Ectodermal cell (in vitro differentiated cells): ENCODE measurements at regions not wholly inside any gene's neighbourhood (a gene's known extent, or its start where the extent isn't known, plus 50 kb on each side); places are given as distances from the start of the nearest gene placed in this dataset.
"Not testable (repeated sequence)": the region's sequence is repeated elsewhere in the genome, so short reads cannot be mapped to it uniquely, and the experiment has no call there.

Experiments used
- H3K27ac ChIP-seq: 2 replicates; pipeline ENCODE4 v1.7.0; 2013; ENCODE audit warnings: mild to moderate bottlenecking, low read depth, low read length; ENCODE audit not compliant: insufficient read depth, poor library complexity, severe bottlenecking
- H3K27me3 ChIP-seq: 2 replicates; pipeline ENCODE4 v1.7.0; 2013; ENCODE audit warnings: mild to moderate bottlenecking, low read length; ENCODE audit not compliant: insufficient read depth, control insufficient read depth, poor library complexity, severe bottlenecking
- H3K36me3 ChIP-seq: one replicate; pipeline ENCODE4 v1.7.0; 2013; ENCODE audit warnings: low read length; ENCODE audit not compliant: control insufficient read depth, insufficient read depth
- H3K4me1 ChIP-seq: one replicate; pipeline ENCODE4 v1.7.0; 2013; ENCODE audit warnings: low read length; ENCODE audit not compliant: control insufficient read depth, insufficient read depth
- H3K4me3 ChIP-seq: 2 replicates; pipeline ENCODE4 v1.7.0; 2013; ENCODE audit warnings: low read depth, low read length, control low read depth; ENCODE audit not compliant: insufficient read depth
- H3K9me3 ChIP-seq: 2 replicates; pipeline ENCODE4 v1.7.0; 2013; ENCODE audit warnings: mild to moderate bottlenecking, low read length, moderate library complexity; ENCODE audit not compliant: control insufficient read depth
- WGBS, 2 experiments: methylation state at CpG; one replicate each; pipeline ENCODE4 v1.1.7; 2013; ENCODE audit warnings: missing lambda C conversion rate in 2 of 2; 5-methylcytosine and 5-hydroxymethylcytosine counted together

- no peaks in the 10 kb centered on the region for H3K4me1 ChIP-seq
- H3K4me3 ChIP-seq: no peak overlapping the region
- H3K36me3 ChIP-seq: no peaks in the 10 kb centered on the region
- H3K27me3 ChIP-seq: no peaks in the 10 kb centered on the region
- no peak overlapping the region for H3K27ac ChIP-seq
- no peaks in the 10 kb centered on the region for H3K9me3 ChIP-seq
Observed at GRCh38 chr6:120407696-120408095, 926.6 kb downstream of the TBC1D32 start.

GRCh38 chr6:120405947-120406346 is 928.3 kb downstream of the TBC1D32 start:
- WGBS, 2 experiments: 60 to 75% methylated on average over 1 to 3 of the region's 3 CpGs
- H3K27me3 ChIP-seq: no peaks in the 10 kb centered on the region
- H3K27ac ChIP-seq: no peak overlapping the region
- no peaks in the 10 kb centered on the region for H3K9me3 ChIP-seq
- no peaks in the 10 kb centered on the region for H3K36me3 ChIP-seq
- no peak overlapping the region for H3K4me3 ChIP-seq
- H3K4me1 ChIP-seq: no peaks in the 10 kb centered on the region

GRCh38 chr6:120395784-120396183 is 938.5 kb downstream of the TBC1D32 start:
- 75% methylated on average over 1 of the region's 1 CpG; no CpG with 5 or more reads in 1 of the 2 experiments for WGBS, 2 experiments
- Histone ChIP-seq H3K4me1 (no peaks in the 10 kb centered on the region), H3K27me3 (no peaks in the 10 kb centered on the region), H3K27ac (no peak overlapping the region), H3K36me3 (no peaks in the 10 kb centered on the region), H3K4me3 (no peak overlapping the region), H3K9me3 (no peaks in the 10 kb centered on the region)

GRCh38 chr6:120395330-120395729 is 939.0 kb downstream of the TBC1D32 start:
- no CpG with 5 or more reads among the region's 1 CpG for WGBS, 2 experiments
- no peaks in the 10 kb centered on the region for H3K4me1 ChIP-seq
- H3K36me3 ChIP-seq: no peaks in the 10 kb centered on the region
- H3K27ac ChIP-seq: no peak overlapping the region
- no peaks in the 10 kb centered on the region for H3K9me3 ChIP-seq
- no peak overlapping the region for H3K4me3 ChIP-seq
- no peaks in the 10 kb centered on the region for H3K27me3 ChIP-seq

- no peak overlapping the region for H3K4me3 ChIP-seq
- 83 to 86% methylated on average over 1 of the region's 2 CpGs for WGBS, 2 experiments
- no peaks in the 10 kb centered on the region for H3K36me3 ChIP-seq
- H3K4me1 ChIP-seq: no peaks in the 10 kb centered on the region
- H3K27me3 ChIP-seq: no peaks in the 10 kb centered on the region
- no peaks in the 10 kb centered on the region for H3K9me3 ChIP-seq
- H3K27ac ChIP-seq: no peak overlapping the region
Observed at GRCh38 chr6:120392941-120393340, 941.3 kb downstream of the TBC1D32 start.

GRCh38 chr6:120384671-120385070 is 949.6 kb downstream of the TBC1D32 start:
- Histone ChIP-seq H3K4me3 (no peak overlapping the region), H3K27me3 (no peaks in the 10 kb centered on the region), H3K36me3 (no peaks in the 10 kb centered on the region), H3K4me1 (no peaks in the 10 kb centered on the region), H3K9me3 (no peaks in the 10 kb centered on the region), H3K27ac (no peak overlapping the region)

GRCh38 chr6:120383681-120384080 is 950.6 kb downstream of the TBC1D32 start:
- H3K9me3 ChIP-seq: no peaks in the 10 kb centered on the region
- WGBS, 2 experiments: 84 to 90% methylated on average over 1 of the region's 1 CpG

GRCh38 chr6:120378582-120379220 is 955.6 kb downstream of the TBC1D32 start:
- H3K9me3 ChIP-seq: no peaks in the 10 kb centered on the region
- H3K36me3 ChIP-seq: no peaks in the 10 kb centered on the region
- no peaks in the 10 kb centered on the region for H3K4me1 ChIP-seq
- no peak overlapping the region for H3K4me3 ChIP-seq
- 67 to 70% methylated on average over 1 of the region's 3 CpGs for WGBS, 2 experiments
- no peaks in the 10 kb centered on the region for H3K27me3 ChIP-seq
- H3K27ac ChIP-seq: no peak overlapping the region

More at GRCh38 chr6:120383681-120384080, 950.6 kb downstream of the TBC1D32 start:
- no peak overlapping the region for H3K4me3 ChIP-seq
- no peak overlapping the region for H3K27ac ChIP-seq
- H3K4me1 ChIP-seq: no peaks in the 10 kb centered on the region
- H3K27me3 ChIP-seq: no peaks in the 10 kb centered on the region
- no peaks in the 10 kb centered on the region for H3K36me3 ChIP-seq

GRCh38 chr6:120373185-120373584 is 961.1 kb downstream of the TBC1D32 start:
- Histone ChIP-seq H3K27me3 (no peaks in the 10 kb centered on the region), H3K9me3 (no peaks in the 10 kb centered on the region), H3K4me1 (no peaks in the 10 kb centered on the region), H3K36me3 (no peaks in the 10 kb centered on the region), H3K27ac (no peak overlapping the region), H3K4me3 (no peak overlapping the region)
- 87 to 92% methylated on average over 2 of the region's 2 CpGs for WGBS, 2 experiments

- no peaks in the 10 kb centered on the region for H3K9me3 ChIP-seq
- no peak overlapping the region for H3K4me3 ChIP-seq
- no peaks in the 10 kb centered on the region for H3K36me3 ChIP-seq
- no peaks in the 10 kb centered on the region for H3K27me3 ChIP-seq
- 53 to 67% methylated on average over 6 of the region's 6 CpGs for WGBS, 2 experiments
- H3K4me1 ChIP-seq: peaks cover 4% of the 10 kb centered on the region
- H3K27ac ChIP-seq: no peak overlapping the region
Observed at GRCh38 chr6:120363429-120363828, 970.9 kb downstream of the TBC1D32 start.

- H3K4me3 ChIP-seq, H3K4me1 ChIP-seq, H3K36me3 ChIP-seq, H3K9me3 ChIP-seq, H3K27ac ChIP-seq, H3K27me3 ChIP-seq: not testable (repeated sequence)
- WGBS, 2 experiments: 89 to 94% methylated on average over 3 to 4 of the region's 4 CpGs
Observed at GRCh38 chr6:120358535-120358934, 975.7 kb downstream of the TBC1D32 start.
